ENCODE measurements at regions not wholly inside any gene's neighbourhood (a gene's known extent, or its start where the extent isn't known, plus 50 kb on each side); places are given as distances from the start of the nearest gene placed in this dataset.
A peak's percentile ranks its signal among the peaks of the same experiment; 100 is the strongest.

DNA sequence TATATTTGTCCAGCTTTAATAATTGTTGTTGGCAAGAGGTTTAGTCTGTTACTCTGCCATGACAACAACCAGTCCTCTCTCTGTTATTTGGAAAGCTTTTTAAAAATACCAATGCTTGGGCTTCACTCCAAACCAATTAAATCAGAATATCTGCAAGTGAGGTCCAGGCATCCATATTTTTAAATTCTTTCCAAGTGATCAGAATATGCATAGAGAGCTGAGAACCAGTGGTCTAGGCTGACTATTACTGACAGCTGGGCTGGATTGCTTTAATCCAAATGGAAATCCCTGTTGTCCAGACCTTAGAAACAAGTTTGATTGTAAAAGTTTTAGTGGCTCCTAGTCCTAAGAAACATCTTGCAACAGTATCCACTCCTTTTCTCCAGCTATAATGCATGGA lies 1059.7 kb upstream of the ACVR2A start:
- H3K36me3 ChIP-seq (ENCODE audit: insufficient read depth) = no peaks in the 10 kb centered on the region
- no peak overlapping the region for H3K4me3 ChIP-seq (ENCODE audit: low read depth, low read length)
- DNase-seq (ENCODE audit: extremely low spot score) = no peak
- H3K27ac ChIP-seq (ENCODE audit: low read depth) = no peak overlapping the region
- H3K4me1 ChIP-seq (ENCODE audit: insufficient read depth) = no peaks in the 10 kb centered on the region

DNA sequence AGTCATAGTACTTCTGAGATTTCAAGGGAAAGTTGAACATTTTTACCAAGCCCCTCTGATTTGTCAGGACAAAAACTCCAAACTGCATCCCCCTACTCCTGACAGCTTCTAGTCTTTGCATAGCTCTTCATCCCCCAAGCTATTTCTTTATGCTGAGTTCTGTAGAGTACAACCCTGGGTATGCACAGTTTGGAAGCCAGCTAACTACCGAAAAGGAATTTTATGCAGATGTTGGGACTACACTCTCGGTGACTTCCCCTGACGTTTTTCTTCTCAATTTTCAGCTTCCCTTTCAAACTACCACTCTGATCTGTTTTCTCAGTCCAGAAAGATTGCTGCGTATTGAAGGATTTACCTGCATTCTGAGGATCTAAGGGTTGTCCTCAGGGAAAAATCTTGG lies 1060.2 kb upstream of the ACVR2A start:
- Histone ChIP-seq H3K36me3 (ENCODE audit: insufficient read depth) (no peaks in the 10 kb centered on the region), H3K4me1 (ENCODE audit: insufficient read depth) (no peaks in the 10 kb centered on the region), H3K27ac (ENCODE audit: low read depth) (no peak overlapping the region), H3K4me3 (ENCODE audit: low read depth, low read length) (no peak overlapping the region)
- 75% methylated on average over 4 of the region's 4 CpGs for WGBS
- no peak for DNase-seq (ENCODE audit: extremely low spot score)

DNA sequence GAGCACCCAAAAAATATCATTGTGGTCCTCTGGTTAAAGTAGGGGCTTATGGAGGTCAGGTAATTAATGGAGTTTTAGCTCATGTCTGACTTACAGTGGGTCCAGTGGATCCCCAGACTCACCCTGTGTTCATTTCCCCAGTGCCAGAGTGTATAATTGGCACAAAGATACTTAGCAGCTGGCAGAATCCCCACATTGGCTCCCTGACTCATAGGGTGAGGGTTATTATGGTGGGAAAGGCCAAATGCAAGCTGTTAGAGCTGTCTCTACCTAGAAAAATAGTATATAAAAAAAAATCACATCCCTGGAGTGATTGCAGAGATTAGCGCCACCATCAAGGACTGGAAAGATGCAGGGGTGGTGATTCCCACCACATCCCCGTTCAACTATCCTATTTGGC lies 1067.6 kb upstream of the ACVR2A start:
- no peak overlapping the region for H3K4me3 ChIP-seq (ENCODE audit: low read depth, low read length)
- 93% methylated on average over 2 of the region's 2 CpGs for WGBS
- H3K4me1 ChIP-seq (ENCODE audit: insufficient read depth) = no peaks in the 10 kb centered on the region
- no peaks in the 10 kb centered on the region for H3K36me3 ChIP-seq (ENCODE audit: insufficient read depth)
- H3K27ac ChIP-seq (ENCODE audit: low read depth) = no peak overlapping the region
- DNase-seq (ENCODE audit: extremely low spot score) = no peak

DNA sequence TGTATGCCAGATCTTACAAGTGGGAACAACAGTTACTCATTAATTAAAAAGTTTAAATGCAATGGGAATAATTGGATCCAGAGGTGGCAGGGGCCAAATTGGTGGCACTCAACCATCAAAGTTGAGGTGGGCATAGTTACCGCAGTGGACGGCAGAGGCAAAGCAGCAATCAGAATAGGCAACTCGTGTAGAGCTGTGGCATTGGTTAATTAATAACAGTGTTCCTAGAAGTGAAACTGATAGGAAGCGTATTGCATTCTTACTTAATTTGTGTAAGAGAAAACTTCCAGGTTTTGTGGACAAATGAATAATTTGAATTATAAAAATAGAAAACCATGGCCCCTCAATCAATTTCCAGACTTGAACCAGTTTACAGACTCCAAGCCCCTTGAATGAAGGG lies 1068.2 kb upstream of the ACVR2A start:
- H3K4me3 ChIP-seq (ENCODE audit: low read depth, low read length) = no peak overlapping the region
- no peaks in the 10 kb centered on the region for H3K4me1 ChIP-seq (ENCODE audit: insufficient read depth)
- no peak overlapping the region for H3K27ac ChIP-seq (ENCODE audit: low read depth)
- DNase-seq (ENCODE audit: extremely low spot score) = no peak
- no peaks in the 10 kb centered on the region for H3K36me3 ChIP-seq (ENCODE audit: insufficient read depth)
- 91% methylated on average over 4 of the region's 4 CpGs for WGBS

DNA sequence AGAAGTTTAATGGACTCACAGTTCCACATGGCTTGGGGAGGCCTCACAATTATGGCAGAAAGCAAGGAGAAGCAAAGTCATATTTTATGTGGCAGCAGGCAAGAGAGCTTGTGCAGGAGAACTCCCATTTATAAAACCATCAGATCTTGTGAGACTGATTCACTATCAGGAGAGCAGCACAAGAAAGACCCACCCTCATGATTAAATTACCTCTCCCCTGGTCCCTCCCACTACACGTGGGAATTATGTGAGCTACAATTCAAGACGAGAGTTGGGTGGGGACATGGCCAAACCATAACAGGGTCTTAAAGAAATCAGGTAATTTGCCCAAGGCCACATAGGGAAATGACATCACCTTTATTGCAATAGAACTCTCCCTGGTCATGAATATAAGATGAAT lies 1073.3 kb upstream of the ACVR2A start:
- H3K27ac ChIP-seq (ENCODE audit: low read depth) = no peak overlapping the region
- H3K4me3 ChIP-seq (ENCODE audit: low read depth, low read length) = no peak overlapping the region
- no peaks in the 10 kb centered on the region for H3K4me1 ChIP-seq (ENCODE audit: insufficient read depth)
- H3K36me3 ChIP-seq (ENCODE audit: insufficient read depth) = no peaks in the 10 kb centered on the region
- 50% methylated on average over 2 of the region's 2 CpGs for WGBS
- DNase-seq (ENCODE audit: extremely low spot score) = no peak

DNA sequence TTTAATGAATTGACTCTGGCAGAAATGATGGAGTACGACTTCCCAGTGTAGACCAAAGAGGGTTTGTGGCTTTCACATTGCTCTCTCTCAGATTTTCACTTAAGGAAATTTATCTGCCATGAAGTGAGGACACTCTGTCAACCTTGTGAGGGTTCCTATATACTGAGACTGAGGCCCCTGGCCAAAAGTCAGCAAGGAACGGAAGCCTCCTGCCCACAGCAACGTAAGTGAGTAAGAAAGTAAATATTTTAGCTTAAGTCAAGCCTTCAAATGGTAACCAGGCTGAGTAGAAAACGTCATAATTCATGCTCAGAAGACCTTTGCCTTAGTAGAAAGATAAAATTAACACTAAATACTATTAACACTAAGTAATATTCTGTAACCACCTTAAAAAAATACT lies 1080.5 kb upstream of the ACVR2A start:
- no peaks in the 10 kb centered on the region for H3K36me3 ChIP-seq (ENCODE audit: insufficient read depth)
- no peak for DNase-seq (ENCODE audit: extremely low spot score)
- no peak overlapping the region for H3K27ac ChIP-seq (ENCODE audit: low read depth)
- H3K4me3 ChIP-seq (ENCODE audit: low read depth, low read length) = no peak overlapping the region
- no peaks in the 10 kb centered on the region for H3K4me1 ChIP-seq (ENCODE audit: insufficient read depth)
- WGBS = 76% methylated on average over 4 of the region's 4 CpGs

DNA sequence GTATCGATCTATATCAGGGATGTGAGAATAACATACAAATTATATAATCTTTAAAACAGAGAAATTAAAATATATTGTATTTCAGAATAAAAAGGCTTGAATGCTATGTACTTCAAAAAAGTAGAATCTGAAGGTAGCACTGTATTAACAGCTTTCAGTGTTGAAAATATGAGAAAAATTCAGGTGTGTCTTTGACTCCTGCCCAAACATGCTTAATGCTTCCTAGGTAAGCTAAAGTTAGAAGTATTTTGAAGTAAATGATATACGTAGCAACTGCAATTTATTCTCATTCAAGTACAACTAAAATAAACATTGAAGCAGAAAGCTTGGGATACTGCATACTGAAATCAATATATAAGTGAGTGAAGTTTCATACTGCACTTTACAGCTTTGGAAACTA lies 1082.0 kb upstream of the ACVR2A start:
- DNase-seq (ENCODE audit: extremely low spot score) = peak; percentile 20

DNA sequence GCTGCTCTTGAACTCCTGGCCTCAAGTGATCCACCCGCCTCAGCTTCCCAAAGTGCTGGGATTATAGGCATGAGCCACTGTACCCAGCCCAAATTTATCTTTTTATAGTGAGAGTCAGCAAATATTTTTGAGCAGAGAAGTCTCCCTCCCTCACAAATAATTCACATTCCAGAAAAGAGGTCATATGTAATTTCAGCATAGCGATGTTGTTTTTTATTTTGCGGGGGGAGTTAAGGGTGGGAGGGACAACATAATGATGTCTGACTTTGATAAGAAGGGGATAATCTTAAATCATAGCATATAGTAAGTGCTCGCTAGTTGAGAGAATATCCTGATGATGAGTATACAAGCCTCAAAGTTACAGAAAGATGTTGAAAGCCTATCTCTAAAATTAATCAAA lies 1090.2 kb upstream of the ACVR2A start:
- WGBS = 76% methylated on average over 4 of the region's 4 CpGs
- H3K4me1 ChIP-seq (ENCODE audit: insufficient read depth) = no peaks in the 10 kb centered on the region
- H3K36me3 ChIP-seq (ENCODE audit: insufficient read depth) = no peaks in the 10 kb centered on the region
- DNase-seq (ENCODE audit: extremely low spot score) = no peak
- H3K4me3 ChIP-seq (ENCODE audit: low read depth, low read length) = no peak overlapping the region
- no peak overlapping the region for H3K27ac ChIP-seq (ENCODE audit: low read depth)

More for the DNA sequence above, 1082.0 kb upstream of the ACVR2A start:
- H3K4me1 ChIP-seq (ENCODE audit: insufficient read depth) = no peaks in the 10 kb centered on the region
- H3K27ac ChIP-seq (ENCODE audit: low read depth) = no peak overlapping the region
- no peaks in the 10 kb centered on the region for H3K36me3 ChIP-seq (ENCODE audit: insufficient read depth)
- no peak overlapping the region for H3K4me3 ChIP-seq (ENCODE audit: low read depth, low read length)
- 79% methylated on average over 2 of the region's 2 CpGs for WGBS

DNA sequence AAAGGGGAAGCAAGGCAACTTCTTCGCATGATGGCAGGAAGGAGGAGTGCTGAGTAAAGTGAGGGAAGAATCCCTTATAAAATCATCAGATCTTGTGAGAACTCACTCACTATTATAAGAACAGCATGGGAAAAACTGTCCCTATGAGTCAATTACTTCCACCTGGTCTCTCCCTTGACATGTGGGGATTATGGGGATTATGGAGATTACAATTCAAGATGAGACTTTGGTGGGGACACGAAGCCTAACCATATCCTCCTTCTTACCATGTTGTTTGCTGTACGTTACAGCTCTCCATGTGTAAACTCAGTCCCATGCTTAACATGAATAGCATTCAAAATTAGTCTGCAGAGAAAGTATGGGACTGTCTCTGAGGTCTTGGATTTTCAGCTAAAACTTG lies 1096.8 kb upstream of the ACVR2A start:
- Histone ChIP-seq H3K27ac (ENCODE audit: low read depth) (no peak overlapping the region), H3K4me1 (ENCODE audit: insufficient read depth) (no peaks in the 10 kb centered on the region), H3K4me3 (ENCODE audit: low read depth, low read length) (no peak overlapping the region), H3K36me3 (ENCODE audit: insufficient read depth) (no peaks in the 10 kb centered on the region)
- DNase-seq (ENCODE audit: extremely low spot score) = no peak
- 71% methylated on average over 3 of the region's 3 CpGs for WGBS

DNA sequence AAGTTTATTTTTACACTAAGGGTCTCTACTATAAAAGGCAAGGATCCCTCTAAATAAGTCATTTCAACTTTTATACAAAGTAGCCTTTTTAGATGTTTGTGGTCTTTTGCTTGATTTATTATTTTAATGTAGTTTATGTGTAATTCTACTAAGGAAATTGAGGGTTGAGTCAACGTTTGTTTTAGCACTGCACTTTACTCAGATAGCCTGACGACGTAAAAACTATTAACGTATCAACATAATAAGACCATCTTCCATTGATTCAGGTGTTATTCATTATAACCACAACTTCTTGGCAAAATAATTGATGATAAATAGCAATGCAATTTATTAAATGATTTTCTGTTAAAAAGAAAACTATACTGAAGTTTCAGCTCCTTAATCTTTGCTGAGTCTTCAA lies 1103.6 kb upstream of the ACVR2A start:
- no peaks in the 10 kb centered on the region for H3K36me3 ChIP-seq (ENCODE audit: insufficient read depth)
- H3K4me3 ChIP-seq (ENCODE audit: low read depth, low read length) = no peak overlapping the region
- DNase-seq (ENCODE audit: extremely low spot score) = no peak
- 65% methylated on average over 4 of the region's 4 CpGs for WGBS
- no peaks in the 10 kb centered on the region for H3K4me1 ChIP-seq (ENCODE audit: insufficient read depth)
- H3K27ac ChIP-seq (ENCODE audit: low read depth) = no peak overlapping the region

DNA sequence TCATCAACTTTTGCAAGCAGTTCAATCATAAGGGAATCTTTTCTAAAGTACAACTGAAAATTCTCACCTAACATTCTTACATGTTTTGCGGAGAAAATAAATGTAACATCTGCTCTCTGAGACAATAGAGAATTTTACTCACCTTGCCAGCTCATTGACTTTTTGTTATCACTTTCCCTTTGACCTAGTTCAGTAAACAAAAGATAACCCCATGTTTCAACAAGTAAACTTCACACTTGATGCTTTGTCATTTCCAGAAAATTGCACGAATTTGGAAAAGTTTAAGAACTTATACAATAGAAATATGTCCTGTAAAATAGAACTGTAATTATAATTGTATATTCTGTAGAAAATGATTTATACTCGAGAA lies 1110.0 kb upstream of the ACVR2A start:
- Histone ChIP-seq H3K36me3 (ENCODE audit: insufficient read depth) (no peaks in the 10 kb centered on the region), H3K27ac (ENCODE audit: low read depth) (no peak overlapping the region), H3K4me3 (ENCODE audit: low read depth, low read length) (no peak overlapping the region), H3K4me1 (ENCODE audit: insufficient read depth) (no peaks in the 10 kb centered on the region)
- DNase-seq (ENCODE audit: extremely low spot score) = no peak
- 70% methylated on average over 3 of the region's 3 CpGs for whole genome bisulfite sequencing

DNA sequence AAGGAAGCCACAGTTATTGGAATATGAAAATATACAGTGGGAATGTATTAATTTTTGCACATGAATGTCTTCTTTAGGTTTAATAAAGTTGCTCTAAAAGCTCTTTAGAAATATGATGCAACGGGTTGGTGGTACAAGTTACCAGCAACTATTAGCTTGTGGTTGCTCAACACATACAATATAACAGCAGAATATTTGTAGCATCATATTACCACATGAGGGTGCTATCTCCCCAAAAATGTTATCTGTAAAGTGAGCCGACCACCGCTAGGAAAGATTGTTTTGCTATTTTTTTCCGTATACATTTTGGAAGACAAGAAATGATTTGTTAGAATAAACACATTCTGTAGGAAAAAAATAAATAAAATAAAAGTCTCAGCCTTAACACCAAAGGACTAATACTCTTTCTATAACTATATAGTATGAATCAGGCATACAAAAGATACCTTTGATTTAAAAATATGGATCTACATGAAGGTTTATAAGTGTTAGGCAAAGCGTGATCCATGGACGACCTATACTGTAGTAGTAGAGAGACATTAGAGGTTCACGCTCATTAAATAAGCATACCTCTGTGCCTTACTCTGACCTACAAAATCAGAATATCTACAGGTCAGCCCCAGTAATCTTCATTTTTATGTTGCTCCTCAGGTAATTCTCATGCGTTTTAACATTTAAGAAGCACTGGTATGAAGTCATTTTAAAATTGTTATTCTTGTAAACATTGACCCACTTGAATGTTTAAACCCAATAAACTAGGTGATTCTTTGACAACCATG lies 1110.6 kb upstream of the ACVR2A start:
- peak; percentile 40 for DNase-seq (ENCODE audit: extremely low spot score)
- WGBS = 26% methylated on average over 8 of the region's 8 CpGs

DNA sequence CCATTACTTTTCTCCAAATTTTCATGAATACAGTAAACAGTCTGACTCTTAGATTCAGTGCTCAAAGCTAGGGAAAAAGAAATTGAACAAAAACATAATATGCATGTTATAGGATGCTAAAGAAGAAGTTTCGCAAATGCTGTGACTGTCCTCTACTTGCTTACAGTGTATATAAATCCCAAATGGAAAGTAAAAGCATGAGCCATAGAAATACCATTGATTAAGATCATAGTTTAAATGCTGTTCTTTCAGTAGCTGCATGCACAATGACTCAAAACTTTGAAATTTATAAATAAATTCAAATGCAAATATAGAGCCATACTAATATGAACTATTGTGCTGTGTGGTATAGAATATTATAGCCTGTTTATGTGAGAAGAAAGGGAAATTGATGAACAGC lies 1113.9 kb upstream of the ACVR2A start:
- WGBS = 91% methylated on average over 1 of the region's 1 CpG
- Histone ChIP-seq H3K4me1 (ENCODE audit: insufficient read depth) (no peaks in the 10 kb centered on the region), H3K4me3 (ENCODE audit: low read depth, low read length) (no peak overlapping the region), H3K36me3 (ENCODE audit: insufficient read depth) (no peaks in the 10 kb centered on the region), H3K27ac (ENCODE audit: low read depth) (no peak overlapping the region)
- no peak for DNase-seq (ENCODE audit: extremely low spot score)

More for the DNA sequence above, 1110.6 kb upstream of the ACVR2A start:
- Histone ChIP-seq H3K36me3 (ENCODE audit: insufficient read depth) (no peaks in the 10 kb centered on the region), H3K4me1 (ENCODE audit: insufficient read depth) (no peaks in the 10 kb centered on the region), H3K27ac (ENCODE audit: low read depth) (no peak overlapping the region), H3K4me3 (ENCODE audit: low read depth, low read length) (no peak overlapping the region)

DNA sequence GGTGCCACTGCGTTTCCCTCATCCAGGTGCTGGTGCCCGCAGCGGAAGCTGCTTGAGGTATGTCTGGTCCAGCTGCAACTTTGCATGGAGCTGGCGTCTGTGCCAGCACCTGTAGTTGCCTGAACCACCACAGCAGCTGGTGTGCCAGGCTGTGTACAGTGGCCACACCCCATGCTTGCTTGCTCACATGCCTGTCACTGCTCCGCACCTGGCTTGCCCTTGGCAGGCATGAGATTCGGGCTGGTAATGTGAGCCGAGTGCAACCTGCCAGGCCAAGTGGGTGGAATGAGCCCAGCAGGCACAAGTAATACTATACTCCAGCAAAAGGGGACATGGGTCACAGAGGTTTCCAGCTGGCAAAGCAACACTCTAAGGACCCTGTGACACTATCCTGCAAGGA lies 1123.3 kb upstream of the ACVR2A start:
- Histone ChIP-seq H3K36me3 (ENCODE audit: insufficient read depth) (no peaks in the 10 kb centered on the region), H3K27ac (ENCODE audit: low read depth) (no peak overlapping the region), H3K4me3 (ENCODE audit: low read depth, low read length) (no peak overlapping the region), H3K4me1 (ENCODE audit: insufficient read depth) (no peaks in the 10 kb centered on the region)
- 92% methylated on average over 7 of the region's 7 CpGs for WGBS
- DNase-seq (ENCODE audit: extremely low spot score) = no peak

DNA sequence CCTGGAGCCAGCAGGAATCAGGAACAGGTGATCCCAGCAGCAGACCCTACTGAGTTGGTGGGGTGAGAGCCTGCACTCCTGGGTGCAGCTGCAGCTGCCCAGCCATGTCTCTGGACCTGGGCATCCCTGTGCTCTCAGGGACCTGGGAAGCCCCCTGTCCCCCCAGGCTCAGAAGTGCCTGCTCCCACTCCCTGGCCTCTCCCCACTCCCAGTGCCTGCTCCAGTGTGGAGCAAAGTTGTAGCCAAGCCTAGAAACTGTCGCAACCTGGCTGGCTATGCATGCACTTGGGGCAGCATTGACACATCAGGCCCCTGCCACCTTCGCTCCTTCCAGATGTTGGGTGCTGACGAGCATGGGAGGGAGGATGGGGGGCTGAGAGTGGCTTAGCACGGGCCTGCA lies 1124.7 kb upstream of the ACVR2A start:
- no peak overlapping the region for H3K4me3 ChIP-seq (ENCODE audit: low read depth, low read length)
- H3K27ac ChIP-seq (ENCODE audit: low read depth) = no peak overlapping the region
- H3K4me1 ChIP-seq (ENCODE audit: insufficient read depth) = no peaks in the 10 kb centered on the region
- no peaks in the 10 kb centered on the region for H3K36me3 ChIP-seq (ENCODE audit: insufficient read depth)
- DNase-seq (ENCODE audit: extremely low spot score) = no peak
- WGBS = 94% methylated on average over 4 of the region's 4 CpGs
